ENCODE measurements at regions not wholly inside any gene's neighbourhood (a gene's known extent, or its start where the extent isn't known, plus 50 kb on each side); places are given as distances from the start of the nearest gene placed in this dataset.

- TF ChIP-seq ZSCAN23 (tag by site-specific recombination; IDR thresholded peaks at IDR 0.05), result no peak
These were observed 153.8 kb downstream of the CEP120 start (continued) for GRCh38 chr5:123269436-123269835.

GRCh38 chr5:123266365-123266764, 156.8 kb downstream of the CEP120 start:
- no peak for TF ChIP-seq ZNF16 (tag by site-specific recombination; IDR thresholded peaks at IDR 0.05; ENCODE audit: low read depth)
- TF ChIP-seq ZSCAN4 (tag by site-specific recombination; IDR thresholded peaks at IDR 0.05), result no peak
- TF ChIP-seq ZNF423 (tag by site-specific recombination; IDR thresholded peaks at IDR 0.05), result no peak
- TF ChIP-seq ZNF221 (tag by site-specific recombination; IDR thresholded peaks at IDR 0.05; ENCODE audit: borderline replicate concordance), result no peak
- no peak for TF ChIP-seq ZNF747 (tag by site-specific recombination; IDR thresholded peaks at IDR 0.05)
- no peak for TF ChIP-seq TCF7L2 (IDR thresholded peaks at IDR 0.05; ENCODE audit: borderline replicate concordance, low read depth, low read length)
- TF ChIP-seq KLF1 (tag by site-specific recombination; IDR thresholded peaks at IDR 0.05), result no peak
- no peak for TF ChIP-seq MEIS1 (CRISPR knock-in tag; IDR thresholded peaks at IDR 0.05; ENCODE audit: borderline replicate concordance)
- TF ChIP-seq TRIM28 (IDR thresholded peaks at IDR 0.05; ENCODE audit: borderline replicate concordance, low read length), result no peak
- no peak for TF ChIP-seq ZSCAN30 (tag by site-specific recombination; IDR thresholded peaks at IDR 0.05)
- TF ChIP-seq ZNF768 (tag by site-specific recombination; IDR thresholded peaks at IDR 0.05), result no peak
- TF ChIP-seq ZNF121 (tag by site-specific recombination; IDR thresholded peaks at IDR 0.05), result no peak
- TF ChIP-seq ZNF223 (tag by site-specific recombination; IDR thresholded peaks at IDR 0.05), result no peak
- no peak for TF ChIP-seq ZNF239 (tag by site-specific recombination; IDR thresholded peaks at IDR 0.05)
- TF ChIP-seq ZNF692 (tag by site-specific recombination; IDR thresholded peaks at IDR 0.05), result no peak
- ChIA-PET CTCF (interaction anchor here (1.0 kb wide), 1 partner anchor 10 kb away, joined by 5 read pairs; no protein-coding TSS in a partner anchor), POLR2A (no interaction called here)
- Histone ChIP-seq H3K36me3 (ENCODE audit: control insufficient read depth in 2 of 2, insufficient read depth in 1 of 2, low read length in 2 of 2) (no peaks in the 10 kb centered on the region), H3K4me1 (ENCODE audit: control insufficient read depth, insufficient read depth, low read length) (no peaks in the 10 kb centered on the region), H3K4me3 (ENCODE audit: low read depth, low read length) (no peak overlapping the region), H3K27ac (ENCODE audit: extremely low read depth, low read depth, low read length) (no peak overlapping the region), H3K9me3 (ENCODE audit: control insufficient read depth, insufficient read depth, low read depth, low read length) (no peaks in the 10 kb centered on the region)

- Histone ChIP-seq H3K36me3 (ENCODE audit: control insufficient read depth in 2 of 2, insufficient read depth in 1 of 2, low read length in 2 of 2) (no peaks in the 10 kb centered on the region), H3K27ac (ENCODE audit: extremely low read depth, low read depth, low read length) (no peak overlapping the region), H3K4me3 (ENCODE audit: low read depth, low read length) (no peak overlapping the region), H3K4me1 (ENCODE audit: control insufficient read depth, insufficient read depth, low read length) (no peaks in the 10 kb centered on the region), H3K9me3 (ENCODE audit: control insufficient read depth, insufficient read depth, low read depth, low read length) (no peaks in the 10 kb centered on the region)
- CTCF ChIA-PET, result interaction anchor here (0.7 to 1.0 kb wide), 2 partner anchors 11 to 301 kb away, joined by 5 read pairs; no protein-coding TSS in a partner anchor
- POLR2A ChIA-PET, result no interaction called here
- no peak for TF ChIP-seq ZNF211 (tag by site-specific recombination; IDR thresholded peaks at IDR 0.05; ENCODE audit: low read depth)
- no peak for TF ChIP-seq ZNF488 (tag by site-specific recombination; IDR thresholded peaks at IDR 0.05)
- no peak for TF ChIP-seq INSM2 (tag by site-specific recombination; IDR thresholded peaks at IDR 0.05)
- TF ChIP-seq ZNF239 (tag by site-specific recombination; IDR thresholded peaks at IDR 0.05), result no peak
- TF ChIP-seq ZNF449 (tag by site-specific recombination; IDR thresholded peaks at IDR 0.05), result no peak
- TF ChIP-seq ZNF202 (tag by site-specific recombination; IDR thresholded peaks at IDR 0.05; ENCODE audit: borderline replicate concordance), result no peak
- no peak for TF ChIP-seq HIC1 (tag by site-specific recombination; IDR thresholded peaks at IDR 0.05)
- no peak for TF ChIP-seq YY1 (tag by site-specific recombination; IDR thresholded peaks at IDR 0.05)
- no peak for TF ChIP-seq ZNF654 (tag by site-specific recombination; IDR thresholded peaks at IDR 0.05; ENCODE audit: low read depth)
- TF ChIP-seq ZNF544 (tag by site-specific recombination; IDR thresholded peaks at IDR 0.05), result no peak
These were observed 157.7 kb downstream of the CEP120 start for GRCh38 chr5:123265551-123265950.
